Stimulated activated naive B cell treated with anti-CD40 and anti-IgM and Interleukin-4, amounts not matched to agents 10 μg/mL and 1 μg/mL and 100 μg/mL, for 72 hours (primary cell): ENCODE measurements at regions not wholly inside any gene's neighbourhood (a gene's known extent, or its start where the extent isn't known, plus 50 kb on each side); places are given as distances from the start of the nearest gene placed in this dataset.

Source experiments
- ATAC-seq, 2 donors: fragments of 150-1000 bp; cut with Tn5 transposase; replicated peaks; 2 replicates each; pipeline ENCODE4 v1.10.0; 2021; ENCODE audit warnings: moderate library complexity in 1 of 2
- DNase-seq: peaks from one replicate; pipeline ENCODE4 v3.0.0; 2021
- H3K27ac Mint-ChIP-seq: one replicate; pipeline ENCODE4 v1.8.0; 2022; ENCODE audit warnings: mild to moderate bottlenecking, mixed read lengths
- H3K27me3 Mint-ChIP-seq, 2 donors: one replicate each; pipeline ENCODE4 v1.8.0; 2022; ENCODE audit warnings: mixed read lengths in 2 of 2
- H3K36me3 Mint-ChIP-seq, 2 donors: one replicate each; pipeline ENCODE4 v1.8.0; 2022; ENCODE audit warnings: mixed read lengths in 2 of 2, mild to moderate bottlenecking in 1 of 2
- H3K4me1 Mint-ChIP-seq, 2 donors: one replicate each; pipeline ENCODE4 v1.8.0; 2022; ENCODE audit warnings: mixed read lengths in 2 of 2, mild to moderate bottlenecking in 1 of 2
- H3K4me3 Mint-ChIP-seq, 2 donors: one replicate each; pipeline ENCODE4 v1.8.0; 2022; ENCODE audit warnings: mild to moderate bottlenecking in 2 of 2, mixed read lengths in 2 of 2, moderate library complexity in 1 of 2
- H3K9me3 Mint-ChIP-seq, 2 donors: one replicate each; pipeline ENCODE4 v1.8.0; 2022; ENCODE audit warnings: mixed read lengths in 2 of 2, mild to moderate bottlenecking in 1 of 2

DNA sequence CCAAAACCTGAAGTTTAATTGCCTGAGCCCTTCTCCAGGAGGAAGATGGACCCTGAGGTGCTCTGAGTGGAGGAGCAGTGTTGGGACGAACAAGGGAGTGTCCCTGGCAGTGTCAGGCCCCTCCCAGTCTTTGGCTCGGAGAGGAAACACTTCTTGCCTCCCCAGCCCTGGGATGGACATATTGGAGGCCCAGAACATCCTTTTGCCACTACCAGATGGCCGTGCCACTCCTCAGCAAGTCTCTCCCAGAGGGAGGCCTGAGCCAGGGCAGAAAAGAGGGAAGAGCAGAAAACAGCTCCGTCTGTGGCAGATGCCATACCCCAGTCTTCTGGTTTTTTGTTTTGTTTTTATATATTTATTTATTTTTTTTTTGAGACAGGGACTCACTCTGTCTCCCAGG, 91.5 kb upstream of the CRHR1 start:
- DNase-seq, result no peak
- Mint-ChIP-seq H3K4me1 (no peaks in the 10 kb centered on the region), H3K4me3 (no peak overlapping the region), H3K9me3 (peaks cover 0 to 2% of the 10 kb centered on the region in 2 donors), H3K27me3 (peaks cover 31 to 50% of the 10 kb centered on the region in 2 donors), H3K27ac (no peak overlapping the region), H3K36me3 (no peaks in the 10 kb centered on the region)
- ATAC-seq, result no peak

- Mint-ChIP-seq H3K4me3 (no peak overlapping the region), H3K9me3 (peaks cover 0 to 2% of the 10 kb centered on the region in 2 donors), H3K27me3 (peaks cover 36 to 47% of the 10 kb centered on the region in 2 donors), H3K27ac (no peak overlapping the region), H3K36me3 (no peaks in the 10 kb centered on the region), H3K4me1 (no peaks in the 10 kb centered on the region)
- ATAC-seq, result no peak
- DNase-seq, result no peak
Observed at GRCh38 chr17:45693792-45694191, 90.3 kb upstream of the CRHR1 start.

DNA sequence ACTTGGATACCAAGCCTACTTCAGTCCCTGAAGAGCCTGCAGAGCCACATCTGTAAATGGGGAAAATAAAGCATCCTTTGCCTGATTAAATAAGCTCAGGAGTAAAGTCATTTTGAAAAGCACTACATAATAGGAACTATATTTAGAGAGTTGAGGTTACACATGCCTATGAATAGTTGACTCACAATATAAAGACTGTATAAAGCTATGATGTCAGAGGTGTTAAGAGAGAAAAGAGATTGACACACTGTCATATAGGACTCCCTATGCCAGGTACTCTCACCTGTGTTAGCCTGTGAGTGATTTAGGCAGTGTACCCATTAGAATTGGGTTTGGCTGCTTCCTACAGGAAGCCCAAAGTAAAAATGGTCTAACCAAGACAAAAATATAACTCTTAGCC, 87.7 kb upstream of the CRHR1 start:
- peaks cover 0 to 2% of the 10 kb centered on the region in 2 donors for H3K9me3 Mint-ChIP-seq
- no peaks in the 10 kb centered on the region for H3K36me3 Mint-ChIP-seq
- H3K27me3 Mint-ChIP-seq, result peaks cover 35 to 38% of the 10 kb centered on the region in 2 donors
- DNase-seq (no peak), ATAC-seq (no peak)
- H3K27ac Mint-ChIP-seq, result no peak overlapping the region
- H3K4me3 Mint-ChIP-seq, result no peak overlapping the region
- no peaks in the 10 kb centered on the region for H3K4me1 Mint-ChIP-seq

DNA sequence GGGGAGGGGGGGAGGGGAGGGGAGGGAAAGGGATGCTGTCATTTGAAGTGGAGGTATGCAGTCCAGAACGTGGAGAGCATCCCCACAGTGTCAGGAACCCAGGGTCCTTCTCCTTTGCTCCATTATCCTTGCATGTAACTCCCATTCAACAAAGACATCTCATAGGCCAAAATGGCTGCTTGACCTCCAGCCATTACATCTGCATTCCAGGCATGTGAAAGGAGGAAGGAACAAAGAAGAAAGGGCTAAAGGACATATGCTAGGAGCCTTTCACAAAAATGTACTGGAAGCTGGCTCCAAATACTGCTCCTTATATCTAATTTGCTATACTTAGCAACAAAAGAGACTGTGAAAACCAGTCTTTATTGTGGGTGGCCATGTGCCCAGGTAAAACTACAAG, 87.0 kb upstream of the CRHR1 start:
- Mint-ChIP-seq H3K27me3 (peaks cover 37 to 40% of the 10 kb centered on the region in 2 donors), H3K27ac (no peak overlapping the region), H3K36me3 (no peaks in the 10 kb centered on the region), H3K9me3 (peaks cover 0 to 2% of the 10 kb centered on the region in 2 donors), H3K4me1 (no peaks in the 10 kb centered on the region), H3K4me3 (no peak overlapping the region)
- ATAC-seq (no peak), DNase-seq (no peak)

DNA sequence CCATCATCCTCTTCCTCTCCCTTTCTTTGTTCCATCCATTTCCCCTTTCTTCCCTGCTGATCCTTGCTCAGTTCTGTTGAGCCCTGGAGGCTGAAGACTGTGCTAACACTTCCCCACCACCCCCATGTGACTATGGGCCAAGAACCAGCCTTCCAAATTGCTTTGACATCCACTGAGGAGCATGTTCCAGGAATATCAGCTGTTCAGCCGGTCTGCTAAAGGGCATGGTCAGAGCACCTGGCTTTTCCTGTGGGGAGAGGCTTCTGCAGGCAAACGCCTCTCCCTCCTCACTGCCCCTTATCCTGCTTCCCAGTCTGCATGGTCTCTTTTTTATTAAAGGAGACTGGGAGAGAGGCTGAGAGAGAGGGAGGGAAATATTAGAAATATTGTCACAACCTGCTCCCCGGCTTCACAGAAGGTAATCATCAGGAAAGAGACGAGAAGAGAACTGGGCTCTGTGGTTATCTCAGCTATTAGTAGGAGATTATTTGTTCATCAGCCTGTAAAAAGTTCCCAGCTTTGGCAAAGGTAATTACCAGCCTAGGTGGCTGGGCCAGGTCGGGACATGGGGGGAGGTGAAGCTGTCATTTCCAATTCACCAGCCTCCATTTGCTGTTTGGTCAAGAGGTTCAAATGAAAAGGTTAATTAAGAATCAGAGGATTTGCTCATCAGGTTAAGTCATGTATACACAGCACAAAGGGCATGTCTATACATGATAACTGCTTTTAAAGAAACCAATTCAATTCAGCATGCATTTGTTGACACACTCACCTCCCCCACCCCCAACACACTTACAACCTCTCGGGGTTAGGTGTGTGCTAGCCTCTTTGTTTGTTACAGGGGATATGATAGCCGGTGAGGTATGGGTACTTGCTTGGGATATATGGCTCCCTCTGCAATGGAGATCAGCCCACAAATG, 83.7 kb upstream of the CRHR1 start:
- Mint-ChIP-seq H3K27ac (no peak overlapping the region), H3K4me1 (no peaks in the 10 kb centered on the region), H3K36me3 (no peaks in the 10 kb centered on the region), H3K9me3 (peaks cover 0 to 2% of the 10 kb centered on the region in 2 donors), H3K27me3 (peaks cover 44 to 46% of the 10 kb centered on the region in 2 donors), H3K4me3 (no peak overlapping the region)
- DNase-seq, result no peak
- no peak for ATAC-seq

DNA sequence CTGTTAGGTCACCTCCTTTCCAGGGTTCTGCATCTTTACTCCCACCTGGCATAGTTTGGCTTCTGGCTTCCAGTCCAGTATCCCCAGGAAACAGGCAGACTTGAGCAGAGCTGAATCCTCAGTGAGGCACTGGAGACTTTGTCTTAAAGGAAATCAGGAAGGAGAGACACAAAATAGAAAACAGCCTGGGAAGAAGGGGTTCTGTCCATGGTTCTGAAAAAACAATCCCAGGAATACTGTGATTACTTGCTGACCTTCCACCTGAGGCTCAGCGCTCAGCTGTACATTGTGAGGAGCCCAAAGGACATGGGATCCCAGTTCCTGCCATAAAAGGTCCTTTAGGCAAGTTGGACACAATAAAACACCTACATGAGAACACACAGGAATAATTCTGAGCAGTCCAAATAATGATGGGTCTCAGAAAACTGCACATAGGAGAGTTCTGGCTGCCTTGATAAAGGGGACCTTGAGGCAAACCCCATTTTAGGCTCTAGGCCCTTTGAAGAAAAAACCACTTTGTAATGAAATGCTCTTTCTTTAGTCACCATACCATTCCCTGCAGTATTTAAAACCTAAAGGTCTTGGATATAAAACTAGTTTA, 81.4 kb upstream of the CRHR1 start:
- peaks cover 0 to 1% of the 10 kb centered on the region in 2 donors for H3K4me1 Mint-ChIP-seq
- peaks cover 61 to 62% of the 10 kb centered on the region in 2 donors for H3K27me3 Mint-ChIP-seq
- DNase-seq, result no peak
- no peak overlapping the region for H3K27ac Mint-ChIP-seq
- ATAC-seq, result no peak
- H3K36me3 Mint-ChIP-seq, result no peaks in the 10 kb centered on the region
- no peak overlapping the region for H3K4me3 Mint-ChIP-seq
- no peaks in the 10 kb centered on the region for H3K9me3 Mint-ChIP-seq

DNA sequence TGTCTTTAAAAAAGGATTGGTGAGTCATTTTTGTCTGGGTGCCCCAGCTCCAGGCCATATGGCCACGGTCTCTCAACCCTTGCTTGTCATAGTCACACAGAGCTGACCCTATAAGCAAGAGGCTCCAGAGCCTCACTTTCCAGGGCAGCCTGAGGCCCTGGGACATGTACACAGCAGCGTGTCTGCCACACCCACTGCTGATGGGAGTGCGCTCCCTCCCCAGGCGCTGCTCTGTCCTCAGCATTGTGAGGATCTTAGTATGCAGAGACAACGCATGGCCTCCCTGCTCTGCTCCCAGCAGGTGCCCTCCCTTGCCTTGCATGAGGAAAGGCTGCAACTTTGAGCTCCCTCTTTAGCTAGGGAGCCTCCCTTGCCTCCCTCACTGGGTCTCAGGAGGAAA, 80.8 kb upstream of the CRHR1 start:
- Mint-ChIP-seq H3K27ac (no peak overlapping the region), H3K4me3 (no peak overlapping the region), H3K9me3 (no peaks in the 10 kb centered on the region), H3K27me3 (peaks cover 64 to 68% of the 10 kb centered on the region in 2 donors), H3K4me1 (peaks cover 0 to 1% of the 10 kb centered on the region in 2 donors), H3K36me3 (no peaks in the 10 kb centered on the region)
- DNase-seq (no peak), ATAC-seq (no peak)

DNA sequence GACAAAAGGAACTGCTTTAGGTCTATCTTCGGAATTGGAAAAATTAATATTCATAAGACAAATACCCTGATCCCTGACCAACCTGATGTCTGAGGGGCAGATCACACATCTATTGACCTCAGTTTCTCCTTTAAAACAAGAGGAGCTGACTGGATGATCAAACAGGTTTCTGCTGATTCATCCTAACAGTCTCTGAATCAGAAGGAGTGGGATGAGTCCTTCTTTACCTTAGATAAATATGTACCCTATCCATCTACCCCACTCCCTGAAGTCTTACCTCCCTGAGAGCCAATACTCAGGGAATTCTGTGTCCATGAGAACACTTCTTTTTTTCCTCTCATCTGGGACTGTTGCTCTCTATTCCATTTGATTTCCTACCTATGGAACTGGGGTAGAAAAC, 80.3 kb upstream of the CRHR1 start:
- Mint-ChIP-seq H3K27ac (no peak overlapping the region), H3K9me3 (no peaks in the 10 kb centered on the region), H3K36me3 (no peaks in the 10 kb centered on the region), H3K4me1 (peaks cover 0 to 1% of the 10 kb centered on the region in 2 donors), H3K4me3 (no peak overlapping the region), H3K27me3 (peaks cover 64 to 69% of the 10 kb centered on the region in 2 donors)
- no peak for ATAC-seq
- DNase-seq, result no peak

GRCh38 chr17:45704251-45704650, 79.9 kb upstream of the CRHR1 start:
- H3K27me3 Mint-ChIP-seq, result peaks cover 67 to 71% of the 10 kb centered on the region in 2 donors
- no peak overlapping the region for H3K27ac Mint-ChIP-seq
- DNase-seq (no peak), ATAC-seq (no peak)
- H3K36me3 Mint-ChIP-seq, result no peaks in the 10 kb centered on the region
- peaks cover 0 to 1% of the 10 kb centered on the region in 2 donors for H3K4me1 Mint-ChIP-seq
- no peak overlapping the region for H3K4me3 Mint-ChIP-seq
- no peaks in the 10 kb centered on the region for H3K9me3 Mint-ChIP-seq

DNA sequence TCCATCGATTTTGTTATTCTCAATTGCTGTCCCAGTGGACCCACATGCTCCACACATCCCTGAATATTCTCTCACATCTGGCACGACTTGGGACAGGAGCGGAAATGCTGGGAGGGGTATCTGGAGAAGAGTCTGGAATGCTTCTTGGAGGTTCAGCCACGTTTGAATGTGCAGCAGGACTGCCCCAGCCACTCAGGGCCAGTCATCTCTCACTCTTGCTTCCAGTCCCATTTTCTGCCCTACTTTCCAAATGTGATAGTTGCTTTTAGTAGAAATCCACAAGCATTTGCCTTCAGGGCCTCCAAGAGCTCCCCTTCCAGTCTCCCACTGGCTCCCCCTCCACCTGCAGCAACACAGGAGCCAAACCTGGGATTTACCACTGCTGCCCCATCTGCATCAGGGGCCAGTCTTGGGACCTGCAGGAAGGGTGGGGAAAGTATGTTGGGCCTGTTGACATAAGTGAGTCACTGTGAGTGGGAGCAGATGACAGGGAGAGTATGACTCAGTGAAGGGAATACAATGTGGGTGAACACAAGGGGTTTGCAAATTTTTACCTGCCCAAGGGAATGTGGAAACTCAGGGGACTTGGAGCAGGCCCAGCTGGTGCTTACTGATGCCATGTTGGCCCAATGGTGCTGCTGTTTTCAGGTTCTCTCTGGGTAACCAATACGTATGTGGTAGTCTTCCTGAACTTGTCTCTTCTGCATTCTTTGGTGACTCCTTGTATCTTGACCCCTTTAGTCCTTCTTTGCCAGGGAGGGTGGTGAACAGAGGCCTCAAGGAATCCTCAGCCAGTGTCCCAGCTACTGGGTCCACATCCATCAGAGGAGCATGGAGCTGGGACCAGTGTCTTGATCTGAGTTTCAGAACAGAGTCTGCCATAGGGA, 78.8 kb upstream of the CRHR1 start:
- Mint-ChIP-seq H3K27me3 (peaks cover 62 to 63% of the 10 kb centered on the region in 2 donors), H3K36me3 (no peaks in the 10 kb centered on the region), H3K9me3 (no peaks in the 10 kb centered on the region), H3K4me1 (peaks cover 0 to 1% of the 10 kb centered on the region in 2 donors), H3K4me3 (no peak overlapping the region), H3K27ac (no peak overlapping the region)
- DNase-seq (no peak), ATAC-seq (peak in 1 of 2 donors; percentile 43)

GRCh38 chr17:45706033-45706432, 78.1 kb upstream of the CRHR1 start:
- H3K27ac Mint-ChIP-seq, result no peak overlapping the region
- no peaks in the 10 kb centered on the region for H3K36me3 Mint-ChIP-seq
- no peak for ATAC-seq
- no peaks in the 10 kb centered on the region for H3K9me3 Mint-ChIP-seq
- H3K4me1 Mint-ChIP-seq, result peaks cover 0 to 1% of the 10 kb centered on the region in 2 donors
- DNase-seq, result no peak
- no peak overlapping the region for H3K4me3 Mint-ChIP-seq
- H3K27me3 Mint-ChIP-seq, result peaks cover 60 to 66% of the 10 kb centered on the region in 2 donors

GRCh38 chr17:45708707-45709290, 75.3 kb upstream of the CRHR1 start:
- no peak overlapping the region for H3K4me3 Mint-ChIP-seq
- no peak for DNase-seq
- peaks cover 69 to 82% of the 10 kb centered on the region in 2 donors for H3K27me3 Mint-ChIP-seq
- no peak for ATAC-seq
- H3K27ac Mint-ChIP-seq, result no peak overlapping the region
- H3K4me1 Mint-ChIP-seq, result peaks cover 0 to 1% of the 10 kb centered on the region in 2 donors
- H3K36me3 Mint-ChIP-seq, result no peaks in the 10 kb centered on the region
- no peaks in the 10 kb centered on the region for H3K9me3 Mint-ChIP-seq

GRCh38 chr17:45709728-45710288, 74.3 kb upstream of the CRHR1 start:
- Mint-ChIP-seq H3K4me1 (peaks cover 0 to 1% of the 10 kb centered on the region in 2 donors), H3K9me3 (no peaks in the 10 kb centered on the region), H3K27me3 (peaks cover 66 to 81% of the 10 kb centered on the region in 2 donors), H3K36me3 (no peaks in the 10 kb centered on the region), H3K27ac (no peak overlapping the region), H3K4me3 (no peak overlapping the region)
- DNase-seq, result no peak
- no peak for ATAC-seq

GRCh38 chr17:45715787-45716186, 68.3 kb upstream of the CRHR1 start:
- H3K4me1 Mint-ChIP-seq, result no peaks in the 10 kb centered on the region
- ATAC-seq (no peak), DNase-seq (no peak)
- H3K36me3 Mint-ChIP-seq, result no peaks in the 10 kb centered on the region
- no peaks in the 10 kb centered on the region for H3K9me3 Mint-ChIP-seq
- no peak overlapping the region for H3K4me3 Mint-ChIP-seq
- H3K27me3 Mint-ChIP-seq, result peaks cover 49 to 73% of the 10 kb centered on the region in 2 donors
- no peak overlapping the region for H3K27ac Mint-ChIP-seq
